Peyer's patch (tissue), 4 donors: ENCODE measurements at regions not wholly inside any gene's neighbourhood (a gene's known extent, or its start where the extent isn't known, plus 50 kb on each side); places are given as distances from the start of the nearest gene placed in this dataset.
"Not testable (repeated sequence)": the region's sequence is repeated elsewhere in the genome, so short reads cannot be mapped to it uniquely, and the experiment has no call there.

Experiments
- DNase-seq, 3 donors: peaks; one replicate each; pipeline ENCODE4 v3.0.0-alpha.2; 2017 to 2019
- H3K27ac ChIP-seq, 4 donors: fragments of 200-600 bp; sonication (generic); one replicate each; pipeline ENCODE4 v1.5.1; 2016 to 2019
- H3K27me3 ChIP-seq, 2 donors: fragments of 200-600 bp; sonication (generic); one replicate each; pipeline ENCODE4 v1.5.1; 2019
- H3K36me3 ChIP-seq, 3 donors: fragments of 200-600 bp; sonication (generic); one replicate each; pipeline ENCODE4 v1.5.1; 2016 to 2019
- H3K4me1 ChIP-seq, 4 donors: fragments of 200-600 bp; sonication (generic); one replicate each; pipeline ENCODE4 v1.5.1; 2016 to 2019
- H3K4me3 ChIP-seq, 4 donors: fragments of 200-600 bp; sonication (generic); 1 replicate in 3 of 4; 2 replicates in 1 of 4; pipeline ENCODE4 v1.5.1; 2016 to 2019; ENCODE audit warnings: mild to moderate bottlenecking in 1 of 4
- H3K9me3 ChIP-seq, 4 donors: fragments of 200-600 bp; sonication (generic); one replicate each; pipeline ENCODE4 v1.5.1; 2016 to 2019; ENCODE audit warnings: mild to moderate bottlenecking in 1 of 4
- POLR2A ChIP-seq, 2 donors: fragments of 450-650 bp; IDR thresholded peaks; one replicate each; pipeline ENCODE4 v1.5.1; 2017; ENCODE audit warnings: antibody characterized with exemption in 2 of 2, mild to moderate bottlenecking in 2 of 2, moderate library complexity in 2 of 2
- TF ChIP-seq, protein P1 (sequence below), 6 experiments: fragments of 450-650 bp in 4 of 6; fragments of 200-600 bp in 2 of 6; sonication (generic) in 1 of 6; IDR thresholded peaks; one replicate each; pipeline ENCODE4 v1.5.1; 2017 to 2019; ENCODE audit warnings: antibody characterized with exemption in 6 of 6, mild to moderate bottlenecking in 3 of 6, moderate library complexity in 1 of 6

GRCh38 chr4:128641566-128641965 is 167.9 kb upstream of the JADE1 start:
- not testable (repeated sequence) for H3K9me3 ChIP-seq, DNase-seq, H3K4me1 ChIP-seq, H3K27ac ChIP-seq, H3K27me3 ChIP-seq, H3K36me3 ChIP-seq, H3K4me3 ChIP-seq

DNA sequence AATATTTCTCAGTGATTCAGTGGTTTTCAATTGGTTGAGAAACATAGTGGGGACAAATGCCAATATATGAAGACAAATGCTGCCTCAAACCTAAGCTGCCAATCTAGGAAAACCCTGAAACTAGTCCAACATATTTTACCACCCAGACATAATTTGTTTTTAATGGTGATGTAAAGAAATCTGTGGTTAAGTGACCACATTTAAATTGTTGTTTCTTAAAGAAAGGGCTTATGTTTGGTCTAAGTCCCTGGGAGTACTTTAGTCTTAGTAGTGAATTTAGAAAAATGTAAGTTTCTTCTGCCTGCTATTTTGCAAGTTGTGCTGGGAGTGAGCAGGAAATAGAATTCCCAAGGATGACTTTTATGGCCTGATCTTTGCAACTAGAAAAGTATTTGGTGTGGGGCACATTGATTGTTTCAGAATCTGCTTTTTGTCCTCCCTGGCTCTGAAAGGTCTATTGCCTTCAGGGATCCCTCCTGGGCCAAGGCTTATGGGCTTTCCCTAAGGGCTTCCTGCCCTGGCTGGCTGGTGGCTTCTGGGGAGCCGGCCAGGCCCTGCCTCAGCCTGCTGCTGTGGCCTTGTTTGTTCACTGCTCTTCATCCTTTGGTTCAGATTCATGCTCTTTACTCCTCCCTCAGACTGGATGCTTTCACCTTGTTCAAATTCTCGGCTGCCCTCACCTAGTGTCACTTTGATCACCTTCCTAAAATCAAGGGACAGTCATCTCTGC is 169.8 kb upstream of the JADE1 start:
- DNase-seq, result no peak
- Histone ChIP-seq H3K27ac (no peak overlapping the region), H3K4me1 (no peaks in the 10 kb centered on the region), H3K36me3 (no peaks in the 10 kb centered on the region), H3K4me3 (no peak overlapping the region), H3K9me3 (no peaks in the 10 kb centered on the region), H3K27me3 (no peaks in the 10 kb centered on the region)
- TF ChIP-seq POLR2A (IDR thresholded peaks at IDR 0.05), result no peak
- TF ChIP-seq, protein P1, sequence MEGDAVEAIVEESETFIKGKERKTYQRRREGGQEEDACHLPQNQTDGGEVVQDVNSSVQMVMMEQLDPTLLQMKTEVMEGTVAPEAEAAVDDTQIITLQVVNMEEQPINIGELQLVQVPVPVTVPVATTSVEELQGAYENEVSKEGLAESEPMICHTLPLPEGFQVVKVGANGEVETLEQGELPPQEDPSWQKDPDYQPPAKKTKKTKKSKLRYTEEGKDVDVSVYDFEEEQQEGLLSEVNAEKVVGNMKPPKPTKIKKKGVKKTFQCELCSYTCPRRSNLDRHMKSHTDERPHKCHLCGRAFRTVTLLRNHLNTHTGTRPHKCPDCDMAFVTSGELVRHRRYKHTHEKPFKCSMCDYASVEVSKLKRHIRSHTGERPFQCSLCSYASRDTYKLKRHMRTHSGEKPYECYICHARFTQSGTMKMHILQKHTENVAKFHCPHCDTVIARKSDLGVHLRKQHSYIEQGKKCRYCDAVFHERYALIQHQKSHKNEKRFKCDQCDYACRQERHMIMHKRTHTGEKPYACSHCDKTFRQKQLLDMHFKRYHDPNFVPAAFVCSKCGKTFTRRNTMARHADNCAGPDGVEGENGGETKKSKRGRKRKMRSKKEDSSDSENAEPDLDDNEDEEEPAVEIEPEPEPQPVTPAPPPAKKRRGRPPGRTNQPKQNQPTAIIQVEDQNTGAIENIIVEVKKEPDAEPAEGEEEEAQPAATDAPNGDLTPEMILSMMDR (IDR thresholded peaks at IDR 0.05), result no peak

DNA sequence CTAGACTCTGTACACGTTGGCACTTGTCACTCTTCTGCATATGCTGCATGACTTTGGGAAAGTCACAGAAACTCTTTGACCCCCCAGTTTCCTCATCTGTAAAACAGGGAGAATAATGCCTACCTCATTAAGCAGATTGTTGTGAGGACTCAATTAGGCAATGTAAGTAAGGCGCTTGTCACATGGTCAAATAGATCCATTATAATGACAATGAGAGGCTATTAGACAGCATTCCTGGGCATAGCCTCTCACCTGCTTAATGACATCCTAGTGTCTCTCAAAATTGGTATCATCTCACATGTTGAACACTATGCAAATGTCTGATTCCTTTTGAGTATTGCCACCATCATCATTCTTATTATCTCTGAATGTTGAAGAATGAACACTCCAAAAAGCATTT is 172.6 kb upstream of the JADE1 start:
- no peaks in the 10 kb centered on the region for H3K4me1 ChIP-seq
- H3K27ac ChIP-seq, result no peak overlapping the region
- no peaks in the 10 kb centered on the region for H3K27me3 ChIP-seq
- TF ChIP-seq, protein P1 (IDR thresholded peaks at IDR 0.05), result no peak
- no peak for TF ChIP-seq POLR2A (IDR thresholded peaks at IDR 0.05)
- no peak overlapping the region for H3K4me3 ChIP-seq
- no peak for DNase-seq
- H3K9me3 ChIP-seq, result no peaks in the 10 kb centered on the region
- no peaks in the 10 kb centered on the region for H3K36me3 ChIP-seq

- Histone ChIP-seq H3K36me3 (no peaks in the 10 kb centered on the region), H3K4me3 (no peak overlapping the region), H3K27ac (no peak overlapping the region), H3K27me3 (no peaks in the 10 kb centered on the region), H3K4me1 (no peaks in the 10 kb centered on the region), H3K9me3 (no peaks in the 10 kb centered on the region)
- no peak for DNase-seq
- TF ChIP-seq POLR2A (IDR thresholded peaks at IDR 0.05), result no peak
- TF ChIP-seq, protein P1 (IDR thresholded peaks at IDR 0.05), result no peak
These were observed 173.4 kb upstream of the JADE1 start for GRCh38 chr4:128635955-128636560.

- H3K4me1 ChIP-seq, result no peaks in the 10 kb centered on the region
- H3K27me3 ChIP-seq, result no peaks in the 10 kb centered on the region
- no peaks in the 10 kb centered on the region for H3K9me3 ChIP-seq
- H3K36me3 ChIP-seq, result no peaks in the 10 kb centered on the region
- no peak for DNase-seq
- no peak overlapping the region for H3K27ac ChIP-seq
- H3K4me3 ChIP-seq, result no peak overlapping the region
- TF ChIP-seq, protein P1 (IDR thresholded peaks at IDR 0.05), result no peak
- no peak for TF ChIP-seq POLR2A (IDR thresholded peaks at IDR 0.05)
These were observed 174.2 kb upstream of the JADE1 start for GRCh38 chr4:128635141-128635954.

GRCh38 chr4:128633067-128633466 is 176.4 kb upstream of the JADE1 start:
- H3K4me1 ChIP-seq, result no peaks in the 10 kb centered on the region
- no peaks in the 10 kb centered on the region for H3K36me3 ChIP-seq
- DNase-seq, result no peak
- H3K9me3 ChIP-seq, result no peaks in the 10 kb centered on the region
- no peaks in the 10 kb centered on the region for H3K27me3 ChIP-seq
- no peak for TF ChIP-seq POLR2A (IDR thresholded peaks at IDR 0.05)
- TF ChIP-seq, protein P1 (IDR thresholded peaks at IDR 0.05), result no peak
- no peak overlapping the region for H3K27ac ChIP-seq
- H3K4me3 ChIP-seq, result no peak overlapping the region
